ENCODE measurements at regions not wholly inside any gene's neighbourhood (a gene's known extent, or its start where the extent isn't known, plus 50 kb on each side); places are given as distances from the start of the nearest gene placed in this dataset.

DNA sequence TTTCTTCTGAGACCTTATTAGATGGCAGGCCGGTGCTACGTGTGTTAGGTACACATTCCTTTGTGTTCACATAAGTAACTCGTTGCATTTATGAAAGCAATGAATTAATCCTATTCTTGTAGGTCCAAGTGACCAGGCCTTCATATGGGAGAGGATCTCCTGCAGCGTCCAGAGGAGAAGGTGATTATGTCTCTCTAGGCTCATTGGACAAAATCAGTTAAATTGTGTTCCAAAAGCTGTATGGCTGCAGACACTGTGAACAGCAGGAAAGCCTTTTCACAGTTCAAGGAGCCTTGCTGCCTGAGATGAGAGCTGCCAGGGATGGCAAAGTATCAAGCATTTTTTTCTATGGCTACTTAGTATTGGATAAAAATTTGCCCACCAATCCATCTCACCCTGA is 433.1 kb upstream of the FZD8 start:
- no peak overlapping the region for H2AFZ ChIP-seq (ENCODE audit: low read length)
- H3F3A ChIP-seq (ENCODE audit: insufficient read depth, low read length): no peaks in the 10 kb centered on the region
- TF ChIP-seq, protein P1, sequence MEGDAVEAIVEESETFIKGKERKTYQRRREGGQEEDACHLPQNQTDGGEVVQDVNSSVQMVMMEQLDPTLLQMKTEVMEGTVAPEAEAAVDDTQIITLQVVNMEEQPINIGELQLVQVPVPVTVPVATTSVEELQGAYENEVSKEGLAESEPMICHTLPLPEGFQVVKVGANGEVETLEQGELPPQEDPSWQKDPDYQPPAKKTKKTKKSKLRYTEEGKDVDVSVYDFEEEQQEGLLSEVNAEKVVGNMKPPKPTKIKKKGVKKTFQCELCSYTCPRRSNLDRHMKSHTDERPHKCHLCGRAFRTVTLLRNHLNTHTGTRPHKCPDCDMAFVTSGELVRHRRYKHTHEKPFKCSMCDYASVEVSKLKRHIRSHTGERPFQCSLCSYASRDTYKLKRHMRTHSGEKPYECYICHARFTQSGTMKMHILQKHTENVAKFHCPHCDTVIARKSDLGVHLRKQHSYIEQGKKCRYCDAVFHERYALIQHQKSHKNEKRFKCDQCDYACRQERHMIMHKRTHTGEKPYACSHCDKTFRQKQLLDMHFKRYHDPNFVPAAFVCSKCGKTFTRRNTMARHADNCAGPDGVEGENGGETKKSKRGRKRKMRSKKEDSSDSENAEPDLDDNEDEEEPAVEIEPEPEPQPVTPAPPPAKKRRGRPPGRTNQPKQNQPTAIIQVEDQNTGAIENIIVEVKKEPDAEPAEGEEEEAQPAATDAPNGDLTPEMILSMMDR (IDR thresholded peaks at IDR 0.05; ENCODE audit: low read length): no peak
- TF ChIP-seq EZH2 (optimal IDR thresholded peaks at IDR 0.05; ENCODE audit: low read depth, low read length) (no peak), EZH2phosphoT487 (IDR thresholded peaks at IDR 0.05; ENCODE audit: low read length) (no peak)
- no peaks in the 10 kb centered on the region for H3K9me3 ChIP-seq (replicated peaks; ENCODE audit: insufficient read depth, low read length)
- no peak overlapping the region for H3K27ac ChIP-seq (ENCODE audit: low read length)
- H4K20me1 ChIP-seq (ENCODE audit: insufficient read depth, low read length): no peaks in the 10 kb centered on the region
- no peaks in the 10 kb centered on the region for H3K36me3 ChIP-seq (replicated peaks; ENCODE audit: insufficient read depth, low read length)
- no peaks in the 10 kb centered on the region for H3K4me1 ChIP-seq (ENCODE audit: low read length)
- H3K4me3 ChIP-seq (ENCODE audit: low read length): no peak overlapping the region
- no peaks in the 10 kb centered on the region for H3K9me2 ChIP-seq (replicated peaks; ENCODE audit: insufficient read depth, low read length)
- H3K27me3 ChIP-seq (replicated peaks; ENCODE audit: insufficient read depth, low read length): no peaks in the 10 kb centered on the region
- H3K4me2 ChIP-seq (ENCODE audit: low read depth, low read length): no peak overlapping the region
- H3K79me2 ChIP-seq (ENCODE audit: low read length): no peaks in the 10 kb centered on the region
- DNase-seq: no peak
- no peak overlapping the region for H3K9ac ChIP-seq (ENCODE audit: low read length)

GRCh38 chr10:36073796-36074345 is 431.8 kb upstream of the FZD8 start:
- Histone ChIP-seq H3K27me3 (replicated peaks; ENCODE audit: insufficient read depth, low read length) (no peaks in the 10 kb centered on the region), H3K4me1 (ENCODE audit: low read length) (0 out of 2 replicates have a peak, but pooled peaks cover 4% of the 10 kb centered on the region), H3F3A (ENCODE audit: insufficient read depth, low read length) (no peaks in the 10 kb centered on the region), H3K9me2 (replicated peaks; ENCODE audit: insufficient read depth, low read length) (no peaks in the 10 kb centered on the region), H3K4me2 (ENCODE audit: low read depth, low read length) (no peak overlapping the region), H3K4me3 (ENCODE audit: low read length) (no peak overlapping the region), H3K79me2 (ENCODE audit: low read length) (no peaks in the 10 kb centered on the region), H2AFZ (ENCODE audit: low read length) (no peak overlapping the region), H3K9me3 (replicated peaks; ENCODE audit: insufficient read depth, low read length) (no peaks in the 10 kb centered on the region), H3K27ac (ENCODE audit: low read length) (no peak overlapping the region), H3K9ac (ENCODE audit: low read length) (no peak overlapping the region), H4K20me1 (ENCODE audit: insufficient read depth, low read length) (no peaks in the 10 kb centered on the region), H3K36me3 (replicated peaks; ENCODE audit: insufficient read depth, low read length) (no peaks in the 10 kb centered on the region)
- TF ChIP-seq, protein P1 (IDR thresholded peaks at IDR 0.05; ENCODE audit: low read length): no peak
- TF ChIP-seq EZH2 (optimal IDR thresholded peaks at IDR 0.05; ENCODE audit: low read depth, low read length): no peak
- no peak for TF ChIP-seq EZH2phosphoT487 (IDR thresholded peaks at IDR 0.05; ENCODE audit: low read length)
- DNase-seq: no peak

DNA sequence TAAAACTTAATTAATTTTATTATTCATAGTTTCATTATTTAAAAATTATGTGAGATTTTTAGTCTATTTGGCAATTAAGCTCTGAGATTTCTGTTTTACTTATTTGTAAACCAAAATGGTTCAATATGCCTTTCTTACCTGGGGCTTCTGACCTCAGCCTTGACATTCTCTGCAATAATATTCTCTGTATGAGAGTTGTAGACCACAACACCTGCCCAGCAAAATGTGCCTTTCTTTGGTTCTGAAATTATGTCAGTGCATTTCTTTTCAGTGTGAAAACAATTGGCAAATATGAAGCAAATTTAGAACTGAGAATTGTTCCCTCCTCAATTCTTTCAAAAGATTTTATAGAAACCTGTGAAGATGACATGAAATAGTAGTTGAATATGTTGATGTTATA is 426.4 kb upstream of the FZD8 start:
- H3K4me1 ChIP-seq (ENCODE audit: low read length): peaks cover 18% of the 10 kb centered on the region
- peak overlapping the region; percentile 22; the same call in 1 of the 2 replicates for H3K27ac ChIP-seq (ENCODE audit: low read length)
- H4K20me1 ChIP-seq (ENCODE audit: insufficient read depth, low read length): no peaks in the 10 kb centered on the region
- TF ChIP-seq EZH2 (optimal IDR thresholded peaks at IDR 0.05; ENCODE audit: low read depth, low read length) (no peak), EZH2phosphoT487 (IDR thresholded peaks at IDR 0.05; ENCODE audit: low read length) (no peak)
- TF ChIP-seq, protein P1 (IDR thresholded peaks at IDR 0.05; ENCODE audit: low read length): no peak
- no peaks in the 10 kb centered on the region for H3K79me2 ChIP-seq (ENCODE audit: low read length)
- H3K9ac ChIP-seq (ENCODE audit: low read length): no peak overlapping the region
- no peaks in the 10 kb centered on the region; the same call in 1 of the 2 replicates for H3F3A ChIP-seq (ENCODE audit: insufficient read depth, low read length)
- H3K4me2 ChIP-seq (ENCODE audit: low read depth, low read length): no peak overlapping the region
- no peak overlapping the region for H2AFZ ChIP-seq (ENCODE audit: low read length)
- H3K27me3 ChIP-seq (replicated peaks; ENCODE audit: insufficient read depth, low read length): no peaks in the 10 kb centered on the region
- peak; percentile 62 for DNase-seq
- H3K36me3 ChIP-seq (replicated peaks; ENCODE audit: insufficient read depth, low read length): no peaks in the 10 kb centered on the region
- H3K4me3 ChIP-seq (ENCODE audit: low read length): no peak overlapping the region
- no peaks in the 10 kb centered on the region for H3K9me2 ChIP-seq (replicated peaks; ENCODE audit: insufficient read depth, low read length)
- H3K9me3 ChIP-seq (replicated peaks; ENCODE audit: insufficient read depth, low read length): no peaks in the 10 kb centered on the region

All from MM.1S (cell line).